ENCODE measurements at regions not wholly inside any gene's neighbourhood (a gene's known extent, or its start where the extent isn't known, plus 50 kb on each side); places are given as distances from the start of the nearest gene placed in this dataset.

DNA sequence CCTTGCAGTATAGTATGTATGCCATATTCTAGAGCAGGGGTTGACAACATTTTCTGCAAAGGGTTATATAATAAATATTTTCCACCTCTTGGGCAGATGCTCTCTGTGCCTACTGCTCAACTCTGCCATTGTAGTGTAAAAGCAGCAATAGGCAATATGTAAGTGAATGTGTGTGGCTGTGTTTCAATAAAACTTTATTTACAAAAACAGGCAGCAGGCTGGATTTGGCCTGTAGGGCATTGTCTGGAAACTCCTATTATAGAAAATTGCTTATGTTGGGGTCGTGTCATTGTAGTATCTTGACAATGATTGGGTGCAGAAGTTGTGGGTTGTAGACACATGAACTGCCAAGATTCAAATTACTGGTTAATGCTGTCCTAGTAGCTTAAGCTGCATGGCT, 153.6 kb upstream of the CNTN3 start:
- TF ChIP-seq CTCF (conservative IDR thresholded peaks at IDR 0.05 in 1 of 2, IDR thresholded peaks at IDR 0.05 in 1 of 2; ENCODE audit: extremely low read depth in 1 of 2, insufficient read depth in 1 of 2, low read depth in 1 of 2, low read length in 2 of 2) (no peak), EZH2 (IDR thresholded peaks at IDR 0.05; ENCODE audit: borderline replicate concordance, low read length) (no peak)

Data from mammary epithelial cell (primary cell).